ENCODE measurements at regions not wholly inside any gene's neighbourhood (a gene's known extent, or its start where the extent isn't known, plus 50 kb on each side); places are given as distances from the start of the nearest gene placed in this dataset.

- TF ChIP-seq EZH2 (IDR thresholded peaks at IDR 0.05; ENCODE audit: borderline replicate concordance, low read depth, low read length, poor library complexity, severe bottlenecking): no peak
- no peak for TF ChIP-seq CTCF (conservative IDR thresholded peaks at IDR 0.05; ENCODE audit: low read depth, low read length)
Measured at GRCh38 chr2:136696438-136696837, 68.9 kb upstream of the THSD7B start.
